T-cell (primary cell): ENCODE measurements at regions not wholly inside any gene's neighbourhood (a gene's known extent, or its start where the extent isn't known, plus 50 kb on each side); places are given as distances from the start of the nearest gene placed in this dataset.

Experiments
- ATAC-seq, 4 experiments: fragments of 200-7000 bp in 3 of 4; fragments of 150-1000 bp in 1 of 4; cut with Tn5 transposase; replicated peaks in 1 of 4; 1 replicate in 3 of 4; 2 replicates in 1 of 4; pipeline ENCODE4 v1.10.0; 2021; ENCODE audit warnings: moderate library complexity in 3 of 4, mild to moderate bottlenecking in 2 of 4, moderate number of reproducible peaks in 1 of 4
- CTCF ChIA-PET, 2 donors: fragments of 300-600 bp; sonication (Branson Sonifier 250); formaldehyde crosslinking; loops; one replicate each; lab custom pipeline; 2022; ENCODE audit warnings: antibody characterized with exemption in 2 of 2; lab: Charles Lee
- POLR2A ChIA-PET, 2 donors: fragments of 300-600 bp; sonication (Branson Sonifier 250); formaldehyde crosslinking; loops; one replicate each; lab custom pipeline; 2022; ENCODE audit warnings: antibody characterized with exemption in 2 of 2; lab: Charles Lee
- DNase-seq, 35 experiments: peaks; one replicate each; pipeline versions ENCODE4 v3.0.0 to v3.0.0-alpha.2; 2013 to 2023
- H3K27ac ChIP-seq: one replicate; pipeline ENCODE4 v1.5.1; 2013; ENCODE audit warnings: low read length
- H3K27me3 ChIP-seq, 2 experiments: replicated peaks in 1 of 2; 1 replicate in 1 of 2; 2 replicates in 1 of 2; pipeline versions ENCODE4 v1.6.1 to v1.7.0; 2013; ENCODE audit warnings: low read length in 1 of 2, mixed read lengths in 1 of 2; ENCODE audit not compliant: control insufficient read depth in 2 of 2, insufficient read depth in 2 of 2; ENCODE audit errors: extremely low read depth in 1 of 2
- H3K36me3 ChIP-seq, 2 donors: 1 replicate in 1 of 2; 2 replicates in 1 of 2; pipeline versions ENCODE4 v1.6.1 to v1.7.0; 2013; ENCODE audit warnings: low read length in 1 of 2; ENCODE audit not compliant: control insufficient read depth in 2 of 2, insufficient read depth in 1 of 2; ENCODE audit errors: extremely low read depth in 1 of 2
- H3K4me1 ChIP-seq, 2 experiments: 1 replicate in 1 of 2; 2 replicates in 1 of 2; pipeline versions ENCODE4 v1.6.1 to v1.7.0; 2013; ENCODE audit warnings: low read length in 2 of 2, mixed read lengths in 1 of 2; ENCODE audit not compliant: insufficient read depth in 2 of 2, control insufficient read depth in 1 of 2; ENCODE audit errors: extremely low read depth in 1 of 2
- H3K4me3 ChIP-seq, 2 donors: 1 replicate in 1 of 2; 2 replicates in 1 of 2; pipeline versions ENCODE4 v1.5.1 to v1.7.0; 2013; ENCODE audit warnings: mild to moderate bottlenecking in 2 of 2, low read length in 1 of 2, moderate library complexity in 1 of 2; ENCODE audit not compliant: control insufficient read depth in 1 of 2; ENCODE audit errors: extremely low read depth in 1 of 2
- H3K9me3 ChIP-seq: 2 replicates; pipeline ENCODE4 v1.7.0; 2013
- H3K27ac Mint-ChIP-seq, 2 donors: one replicate each; pipeline ENCODE4 v1.8.0; 2020 to 2021; ENCODE audit warnings: mild to moderate bottlenecking in 2 of 2, mixed read lengths in 2 of 2
- H3K27me3 Mint-ChIP-seq, 2 donors: one replicate each; pipeline ENCODE4 v1.8.0; 2021 to 2022; ENCODE audit warnings: mixed read lengths in 2 of 2
- H3K36me3 Mint-ChIP-seq: one replicate; pipeline ENCODE4 v1.8.0; 2021; ENCODE audit warnings: mixed read lengths
- H3K4me1 Mint-ChIP-seq, 3 donors: one replicate each; pipeline ENCODE4 v1.8.0; 2020 to 2022; ENCODE audit warnings: mixed read lengths in 3 of 3, mild to moderate bottlenecking in 1 of 3
- H3K4me3 Mint-ChIP-seq, 3 donors: one replicate each; pipeline ENCODE4 v1.8.0; 2020 to 2022; ENCODE audit warnings: mild to moderate bottlenecking in 3 of 3, mixed read lengths in 3 of 3, moderate library complexity in 3 of 3
- H3K9me3 Mint-ChIP-seq, 3 donors: one replicate each; pipeline ENCODE4 v1.8.0; 2020 to 2022; ENCODE audit warnings: mixed read lengths in 3 of 3
- WGBS: methylation state at CpG from one replicate; pipeline ENCODE4 v1.1.5; 2013; ENCODE audit warnings: missing lambda C conversion rate; ENCODE audit not compliant: insufficient coverage; 5-methylcytosine and 5-hydroxymethylcytosine counted together

DNA sequence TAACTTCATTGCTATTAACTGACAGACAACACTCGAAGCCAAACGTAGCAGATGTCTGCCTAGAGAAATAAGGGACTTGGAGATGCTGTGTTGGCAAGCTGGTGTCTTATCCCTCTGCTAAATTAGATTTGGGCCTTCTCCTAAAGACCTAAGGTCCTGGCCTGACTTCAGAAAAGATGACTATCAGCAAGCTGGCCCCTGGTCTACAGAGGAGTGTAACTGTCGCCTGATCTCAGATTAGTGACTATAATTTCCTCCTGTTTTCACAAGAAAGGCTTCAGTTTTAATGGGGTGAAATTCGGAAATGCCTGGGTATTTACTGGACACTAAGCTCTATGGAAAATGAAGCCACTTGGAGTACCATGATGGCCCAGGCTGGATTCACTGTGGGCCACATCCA is 53.1 kb upstream of the SLC7A14 start:
- DNase-seq (no peak), ATAC-seq (no peak)
- Mint-ChIP-seq H3K4me1 (no peaks in the 10 kb centered on the region), H3K9me3 (no peaks in the 10 kb centered on the region), H3K4me3 (no peak overlapping the region), H3K27me3 (peaks cover 1 to 10% of the 10 kb centered on the region in 2 donors), H3K36me3 (no peaks in the 10 kb centered on the region), H3K27ac (no peak overlapping the region)
- Histone ChIP-seq H3K4me1 (no peaks in the 10 kb centered on the region), H3K9me3 (no peaks in the 10 kb centered on the region), H3K36me3 (no peaks in the 10 kb centered on the region), H3K27ac (no peak overlapping the region), H3K27me3 (peaks cover 0 to 3% of the 10 kb centered on the region in 2 experiments), H3K4me3 (no peak overlapping the region)
- WGBS = 78% methylated on average over 2 of the region's 4 CpGs
- ChIA-PET CTCF (interaction anchor here in 1 of 2 donors (0.6 kb wide), 1 partner anchor 96 kb away, joined by 3 read pairs; no protein-coding TSS in a partner anchor), POLR2A (no interaction called here)

DNA sequence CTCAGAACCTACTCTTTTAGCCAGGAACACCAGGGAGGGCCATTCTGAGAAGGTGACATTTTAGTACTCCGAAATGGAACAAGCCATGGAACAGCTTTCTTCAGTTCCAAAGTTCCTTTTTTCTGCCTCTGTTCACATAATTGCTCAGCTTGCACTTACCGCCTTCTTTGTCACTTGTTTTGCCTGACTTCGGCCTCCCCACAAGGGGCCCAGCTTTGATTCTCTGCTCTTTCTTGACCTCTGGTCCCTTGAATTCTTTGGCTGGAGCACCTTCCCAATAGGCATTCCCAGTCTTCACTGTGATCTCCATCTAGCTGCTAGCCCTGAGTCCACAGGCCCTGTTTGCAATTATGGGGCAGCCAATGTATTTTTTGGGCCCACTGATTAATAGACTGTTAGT is 51.4 kb upstream of the SLC7A14 start:
- H3K4me3 ChIP-seq = no peak overlapping the region
- Mint-ChIP-seq H3K36me3 (no peaks in the 10 kb centered on the region), H3K27me3 (peaks cover 3 to 18% of the 10 kb centered on the region in 2 donors), H3K4me1 (no peaks in the 10 kb centered on the region), H3K27ac (no peak overlapping the region), H3K9me3 (no peaks in the 10 kb centered on the region), H3K4me3 (no peak overlapping the region)
- H3K4me1 ChIP-seq = no peaks in the 10 kb centered on the region
- ChIA-PET CTCF (interaction anchor here in 1 of 2 donors (0.6 kb wide), 1 partner anchor 246 kb away, joined by 3 read pairs; no protein-coding TSS in a partner anchor), POLR2A (no interaction called here)
- H3K36me3 ChIP-seq = no peaks in the 10 kb centered on the region
- 83% methylated on average over 3 of the region's 3 CpGs for WGBS
- DNase-seq (no peak), ATAC-seq (no peak)
- no peaks in the 10 kb centered on the region for H3K9me3 ChIP-seq
- no peak overlapping the region for H3K27ac ChIP-seq
- peaks cover 0 to 7% of the 10 kb centered on the region in 2 experiments for H3K27me3 ChIP-seq

DNA sequence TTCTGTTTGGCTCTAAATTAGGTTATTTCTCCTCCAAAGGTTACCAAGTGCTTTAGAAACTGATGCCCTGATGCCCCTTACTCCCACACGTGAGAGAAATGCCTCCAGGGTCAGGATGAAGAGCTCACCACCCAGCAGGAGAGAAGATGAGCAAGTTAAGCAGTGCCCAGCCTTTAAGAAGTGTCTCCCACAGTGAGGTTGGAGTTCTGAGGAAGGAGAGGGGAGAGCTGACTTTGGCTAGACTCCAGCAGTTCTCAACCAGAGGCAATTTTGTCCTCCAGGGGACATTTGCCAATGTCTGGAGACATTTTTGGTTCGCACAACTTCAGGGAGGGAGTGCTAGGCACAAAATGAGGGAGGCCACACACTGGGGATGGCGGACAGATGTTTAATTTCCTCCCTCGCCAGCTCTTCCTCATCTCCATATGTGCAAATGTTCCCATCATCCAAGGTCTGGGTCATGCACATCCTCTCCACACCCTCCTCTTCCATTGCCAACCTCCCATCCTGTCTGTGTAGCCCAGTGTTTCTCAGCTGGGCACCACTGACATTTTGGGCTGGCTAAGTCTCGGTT is 50.6 kb upstream of the SLC7A14 start:
- H3K9me3 Mint-ChIP-seq = no peaks in the 10 kb centered on the region
- H3K27ac ChIP-seq = no peak overlapping the region
- ATAC-seq (no peak), DNase-seq (no peak)
- no peak overlapping the region for H3K4me3 Mint-ChIP-seq
- no peaks in the 10 kb centered on the region for H3K4me1 Mint-ChIP-seq
- H3K27me3 Mint-ChIP-seq = peaks cover 3 to 18% of the 10 kb centered on the region in 2 donors
- H3K36me3 ChIP-seq = no peaks in the 10 kb centered on the region
- no peaks in the 10 kb centered on the region for H3K4me1 ChIP-seq
- ChIA-PET POLR2A (interaction anchor here in 1 of 2 donors (0.6 kb wide), 1 partner anchor 873 kb away, joined by 6 read pairs; no protein-coding TSS in a partner anchor), CTCF (no interaction called here)
- H3K27me3 ChIP-seq = peaks cover 0 to 10% of the 10 kb centered on the region in 2 experiments
- H3K9me3 ChIP-seq = no peaks in the 10 kb centered on the region
- no peak overlapping the region for H3K4me3 ChIP-seq
- no peak overlapping the region for H3K27ac Mint-ChIP-seq
- WGBS = 40% methylated on average over 1 of the region's 5 CpGs
- no peaks in the 10 kb centered on the region for H3K36me3 Mint-ChIP-seq
